GM12892 (cell line): ENCODE measurements at regions not wholly inside any gene's neighbourhood (a gene's known extent, or its start where the extent isn't known, plus 50 kb on each side); places are given as distances from the start of the nearest gene placed in this dataset.

Experiments
- DNase-seq: peaks from one replicate; pipeline ENCODE4 v3.0.0; 2011; ENCODE audit not compliant: insufficient read length
- FAIRE-seq: peaks from 2 replicates; lab custom pipeline; 2011; peaks lifted over from hg19 to GRCh38; lab: Jason Lieb, UNC
- POLR2A ChIP-seq: IDR thresholded peaks from 2 replicates; pipeline ENCODE4 v1.6.1; 2011; ENCODE audit warnings: low read depth, low read length, control low read depth
- POLR2AphosphoS5 ChIP-seq: IDR thresholded peaks from 2 replicates; pipeline ENCODE4 v1.6.1; 2011; ENCODE audit warnings: low read depth, low read length, control low read depth
- TAF1 ChIP-seq: IDR thresholded peaks from 2 replicates; pipeline ENCODE4 v1.6.1; 2011; ENCODE audit warnings: low read depth, mild to moderate bottlenecking, control low read depth, low read length, borderline replicate concordance

- no peak for FAIRE-seq
- DNase-seq: no peak
- TF ChIP-seq TAF1: no peak
- TF ChIP-seq POLR2AphosphoS5: no peak
- no peak for TF ChIP-seq POLR2A
These were observed 157.3 kb upstream of the APCDD1 start for GRCh38 chr18:10297086-10297485.

GRCh38 chr18:10298346-10298745 lies 156.1 kb upstream of the APCDD1 start:
- TF ChIP-seq POLR2A (no peak), TAF1 (no peak), POLR2AphosphoS5 (no peak)
- DNase-seq: no peak
- FAIRE-seq: no peak

GRCh38 chr18:10299643-10300042 lies 154.8 kb upstream of the APCDD1 start:
- TF ChIP-seq POLR2AphosphoS5 (no peak), POLR2A (no peak), TAF1 (no peak)
- FAIRE-seq (no peak), DNase-seq (no peak)

GRCh38 chr18:10300739-10301138 lies 153.7 kb upstream of the APCDD1 start:
- no peak for FAIRE-seq
- TF ChIP-seq POLR2A: no peak
- DNase-seq: no peak

- no peak for FAIRE-seq
These were observed 152.5 kb upstream of the APCDD1 start for GRCh38 chr18:10301831-10302483.

GRCh38 chr18:10303171-10303570 lies 151.3 kb upstream of the APCDD1 start:
- FAIRE-seq: no peak
- TF ChIP-seq POLR2AphosphoS5 (no peak), TAF1 (no peak), POLR2A (no peak)
- no peak for DNase-seq

More at GRCh38 chr18:10301831-10302483, 152.5 kb upstream of the APCDD1 start:
- TF ChIP-seq TAF1: no peak
- no peak for TF ChIP-seq POLR2AphosphoS5
- TF ChIP-seq POLR2A: no peak
- no peak for DNase-seq

- TF ChIP-seq TAF1 (no peak), POLR2A (no peak), POLR2AphosphoS5 (no peak)
- DNase-seq (no peak), FAIRE-seq (no peak)
These were observed 149.6 kb upstream of the APCDD1 start for GRCh38 chr18:10304853-10305252.

- TF ChIP-seq TAF1 (no peak), POLR2A (no peak), POLR2AphosphoS5 (no peak)
- DNase-seq (no peak), FAIRE-seq (no peak)
These were observed 147.7 kb upstream of the APCDD1 start for GRCh38 chr18:10306779-10307178.

- TF ChIP-seq TAF1 (no peak), POLR2AphosphoS5 (no peak), POLR2A (no peak)
- DNase-seq (no peak), FAIRE-seq (no peak)
These were observed 146.3 kb upstream of the APCDD1 start for GRCh38 chr18:10308154-10308553.

- FAIRE-seq: no peak
These were observed 143.8 kb upstream of the APCDD1 start for GRCh38 chr18:10310626-10311025.

GRCh38 chr18:10312326-10313015 lies 142.0 kb upstream of the APCDD1 start:
- DNase-seq: no peak
- TF ChIP-seq TAF1 (no peak), POLR2AphosphoS5 (no peak), POLR2A (no peak)
- FAIRE-seq: no peak

More at GRCh38 chr18:10310626-10311025, 143.8 kb upstream of the APCDD1 start:
- TF ChIP-seq TAF1: no peak
- TF ChIP-seq POLR2AphosphoS5: no peak
- no peak for TF ChIP-seq POLR2A
- DNase-seq: no peak

- no peak for FAIRE-seq
- DNase-seq: no peak
- TF ChIP-seq POLR2A: no peak
- TF ChIP-seq POLR2AphosphoS5: no peak
- no peak for TF ChIP-seq TAF1
These were observed 141.5 kb upstream of the APCDD1 start for GRCh38 chr18:10313016-10313342.

GRCh38 chr18:10314066-10314465 lies 140.4 kb upstream of the APCDD1 start:
- no peak for FAIRE-seq
- TF ChIP-seq POLR2A (no peak), TAF1 (no peak), POLR2AphosphoS5 (no peak)
- no peak for DNase-seq

- TF ChIP-seq POLR2A (no peak), POLR2AphosphoS5 (no peak), TAF1 (no peak)
- FAIRE-seq: no peak
- no peak for DNase-seq
These were observed 138.9 kb upstream of the APCDD1 start for GRCh38 chr18:10315522-10315921.
